DOHH2 (cell line): ENCODE measurements at regions not wholly inside any gene's neighbourhood (a gene's known extent, or its start where the extent isn't known, plus 50 kb on each side); places are given as distances from the start of the nearest gene placed in this dataset.

ENCODE experiments used
- H3F3A ChIP-seq: fragments of 200-600 bp; sonication (generic), shearing (Covaris generic); 2 replicates; pipeline ENCODE4 v1.6.0; 2016; ENCODE audit warnings: antibody characterized with exemption, mild to moderate bottlenecking; ENCODE audit not compliant: control insufficient read depth, insufficient read depth
- H3K27ac ChIP-seq: fragments of 200-600 bp; sonication (generic); 2 replicates; pipeline ENCODE4 v1.5.1; 2014; ENCODE audit warnings: low read depth, mild to moderate bottlenecking, low read length, moderate library complexity
- H3K27me3 ChIP-seq: fragments of 200-600 bp; sonication (generic); 2 replicates; pipeline ENCODE4 v1.6.1; 2014; ENCODE audit warnings: mild to moderate bottlenecking, low read length, mixed read lengths; ENCODE audit not compliant: control insufficient read depth
- H3K36me3 ChIP-seq: fragments of 200-600 bp; sonication (generic); 2 replicates; pipeline ENCODE4 v1.6.1; 2014; ENCODE audit warnings: mild to moderate bottlenecking, low read length, moderate library complexity, mixed read lengths; ENCODE audit not compliant: control insufficient read depth
- H3K4me1 ChIP-seq: fragments of 200-600 bp; sonication (generic); 2 replicates; pipeline ENCODE4 v1.6.1; 2014; ENCODE audit warnings: mild to moderate bottlenecking, low read length, mixed read lengths; ENCODE audit not compliant: control insufficient read depth
- H3K4me2 ChIP-seq: fragments of 200-600 bp; sonication (generic); 2 replicates; pipeline ENCODE4 v1.6.0; 2014; ENCODE audit warnings: mild to moderate bottlenecking, low read length, moderate library complexity
- H3K4me3 ChIP-seq: fragments of 200-600 bp; sonication (generic); 2 replicates; pipeline ENCODE4 v1.5.1; 2014; ENCODE audit warnings: mild to moderate bottlenecking, low read length, mixed read lengths
- H3K79me2 ChIP-seq: fragments of 200-600 bp; sonication (generic); 2 replicates; pipeline ENCODE4 v1.6.1; 2014; ENCODE audit warnings: mild to moderate bottlenecking, low read length, mixed read lengths; ENCODE audit not compliant: control insufficient read depth
- H3K9me2 ChIP-seq: fragments of 200-600 bp; sonication (generic); replicated peaks from 2 replicates; pipeline ENCODE4 v1.6.1; 2014; ENCODE audit warnings: mild to moderate bottlenecking, low read length, mixed read lengths; ENCODE audit not compliant: control insufficient read depth
- H3K9me3 ChIP-seq: fragments of 200-600 bp; sonication (generic); 2 replicates; pipeline ENCODE4 v1.6.1; 2014; ENCODE audit warnings: antibody characterized with exemption, low read length, mixed read lengths; ENCODE audit not compliant: control insufficient read depth, insufficient read depth
- H4K20me1 ChIP-seq: fragments of 200-600 bp; sonication (generic); 2 replicates; pipeline ENCODE4 v1.6.0; 2014; ENCODE audit warnings: low read depth, mild to moderate bottlenecking, antibody characterized with exemption, low read length, moderate library complexity; ENCODE audit not compliant: control insufficient read depth, insufficient read depth
- EZH2phosphoT487 ChIP-seq: fragments of 200-600 bp; sonication (generic); IDR thresholded peaks from 2 replicates; pipeline ENCODE4 v1.6.1; 2017; ENCODE audit warnings: borderline replicate concordance, mild to moderate bottlenecking, antibody characterized with exemption, low read length, moderate library complexity, mixed read lengths
- TF ChIP-seq, protein P1 (sequence below): fragments of 200-600 bp; sonication (generic); IDR thresholded peaks from one replicate; pipeline ENCODE4 v1.5.1; 2014; ENCODE audit warnings: antibody characterized with exemption, mild to moderate bottlenecking, low read depth, low read length; ENCODE audit not compliant: poor library complexity, severe bottlenecking

DNA sequence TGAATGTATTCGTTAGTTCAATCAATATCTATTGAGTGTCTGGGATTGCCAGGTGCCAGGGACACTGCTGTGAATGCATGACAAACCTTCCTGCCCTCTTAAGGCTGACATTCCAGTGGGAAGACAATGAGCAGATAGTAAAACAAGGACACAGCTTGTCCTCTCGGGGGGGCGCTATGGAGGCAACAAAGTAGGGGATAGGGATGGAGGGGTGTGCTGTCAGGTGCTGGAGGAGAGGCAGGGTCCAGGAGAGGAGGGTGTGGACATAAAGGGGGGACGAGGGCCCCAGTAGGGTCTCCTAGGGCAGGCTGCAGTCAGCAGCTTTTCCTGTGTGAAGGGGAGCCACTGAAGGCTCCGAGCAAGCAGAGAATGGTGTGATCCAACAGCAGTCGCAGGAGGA lies 198.2 kb upstream of the PDE10A start:
- TF ChIP-seq, protein P1, sequence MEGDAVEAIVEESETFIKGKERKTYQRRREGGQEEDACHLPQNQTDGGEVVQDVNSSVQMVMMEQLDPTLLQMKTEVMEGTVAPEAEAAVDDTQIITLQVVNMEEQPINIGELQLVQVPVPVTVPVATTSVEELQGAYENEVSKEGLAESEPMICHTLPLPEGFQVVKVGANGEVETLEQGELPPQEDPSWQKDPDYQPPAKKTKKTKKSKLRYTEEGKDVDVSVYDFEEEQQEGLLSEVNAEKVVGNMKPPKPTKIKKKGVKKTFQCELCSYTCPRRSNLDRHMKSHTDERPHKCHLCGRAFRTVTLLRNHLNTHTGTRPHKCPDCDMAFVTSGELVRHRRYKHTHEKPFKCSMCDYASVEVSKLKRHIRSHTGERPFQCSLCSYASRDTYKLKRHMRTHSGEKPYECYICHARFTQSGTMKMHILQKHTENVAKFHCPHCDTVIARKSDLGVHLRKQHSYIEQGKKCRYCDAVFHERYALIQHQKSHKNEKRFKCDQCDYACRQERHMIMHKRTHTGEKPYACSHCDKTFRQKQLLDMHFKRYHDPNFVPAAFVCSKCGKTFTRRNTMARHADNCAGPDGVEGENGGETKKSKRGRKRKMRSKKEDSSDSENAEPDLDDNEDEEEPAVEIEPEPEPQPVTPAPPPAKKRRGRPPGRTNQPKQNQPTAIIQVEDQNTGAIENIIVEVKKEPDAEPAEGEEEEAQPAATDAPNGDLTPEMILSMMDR = no peak
- TF ChIP-seq EZH2phosphoT487 = no peak
- no peaks in the 10 kb centered on the region for H4K20me1 ChIP-seq
- no peaks in the 10 kb centered on the region for H3K79me2 ChIP-seq
- H3K4me2 ChIP-seq = no peak overlapping the region
- H3K9me2 ChIP-seq = no peaks in the 10 kb centered on the region
- no peaks in the 10 kb centered on the region for H3F3A ChIP-seq
- H3K27me3 ChIP-seq = no peaks in the 10 kb centered on the region
- no peaks in the 10 kb centered on the region for H3K9me3 ChIP-seq
- H3K36me3 ChIP-seq = no peaks in the 10 kb centered on the region
- no peak overlapping the region for H3K4me3 ChIP-seq
- H3K27ac ChIP-seq = no peak overlapping the region
- no peaks in the 10 kb centered on the region for H3K4me1 ChIP-seq

DNA sequence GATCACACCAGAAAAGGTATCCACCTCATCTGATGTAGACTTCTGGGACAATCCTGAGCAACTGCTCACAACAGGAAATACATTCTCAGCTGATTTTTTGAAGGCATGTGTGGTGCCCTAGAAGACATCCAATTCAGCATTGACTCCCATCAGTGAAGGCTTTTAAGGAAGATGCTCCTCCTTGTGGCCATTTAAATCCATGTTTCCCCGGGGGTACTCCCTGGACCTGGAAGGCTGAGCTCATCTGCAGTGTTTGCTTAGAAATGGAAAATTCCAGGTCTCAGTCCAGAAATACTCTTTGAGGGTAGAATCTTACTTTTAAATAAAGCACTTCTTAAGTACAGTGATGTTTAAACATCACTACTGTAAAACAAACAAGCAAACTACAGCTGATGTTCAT lies 195.5 kb upstream of the PDE10A start:
- no peaks in the 10 kb centered on the region for H3K27me3 ChIP-seq
- H3K36me3 ChIP-seq = no peaks in the 10 kb centered on the region
- H3K9me2 ChIP-seq = no peaks in the 10 kb centered on the region
- no peak overlapping the region for H3K27ac ChIP-seq
- H3K79me2 ChIP-seq = no peaks in the 10 kb centered on the region
- H3K4me2 ChIP-seq = no peak overlapping the region
- H3K4me3 ChIP-seq = no peak overlapping the region
- H3K4me1 ChIP-seq = no peaks in the 10 kb centered on the region
- H4K20me1 ChIP-seq = no peaks in the 10 kb centered on the region
- H3K9me3 ChIP-seq = no peaks in the 10 kb centered on the region
- H3F3A ChIP-seq = no peaks in the 10 kb centered on the region
- no peak for TF ChIP-seq EZH2phosphoT487

DNA sequence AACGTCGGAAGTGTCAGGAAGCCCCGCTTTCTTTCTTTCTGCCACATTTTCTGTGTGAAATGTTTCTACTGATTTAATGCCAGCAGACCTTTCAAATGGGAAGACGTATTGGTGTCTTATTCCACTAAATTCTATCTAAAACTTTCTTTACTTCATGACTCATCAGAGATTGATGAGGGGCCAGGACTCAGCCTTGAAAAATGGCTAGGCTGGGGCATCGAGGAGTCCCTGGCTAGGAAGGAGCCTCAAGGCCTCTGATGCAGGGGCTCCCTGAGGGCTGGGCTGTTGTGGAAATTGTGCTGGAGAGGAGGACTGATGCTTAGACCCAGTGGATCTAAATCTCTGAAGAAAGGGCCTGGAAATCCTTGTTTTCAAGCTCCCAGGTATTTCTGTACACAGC lies 192.8 kb upstream of the PDE10A start:
- Histone ChIP-seq H3K9me2 (no peaks in the 10 kb centered on the region), H3K4me2 (no peak overlapping the region), H3K27me3 (no peaks in the 10 kb centered on the region), H3K4me1 (no peaks in the 10 kb centered on the region), H3F3A (no peaks in the 10 kb centered on the region), H3K36me3 (no peaks in the 10 kb centered on the region), H3K27ac (no peak overlapping the region), H3K79me2 (no peaks in the 10 kb centered on the region), H3K9me3 (no peaks in the 10 kb centered on the region), H4K20me1 (no peaks in the 10 kb centered on the region), H3K4me3 (no peak overlapping the region)
- TF ChIP-seq, protein P1 = no peak
- TF ChIP-seq EZH2phosphoT487 = no peak

DNA sequence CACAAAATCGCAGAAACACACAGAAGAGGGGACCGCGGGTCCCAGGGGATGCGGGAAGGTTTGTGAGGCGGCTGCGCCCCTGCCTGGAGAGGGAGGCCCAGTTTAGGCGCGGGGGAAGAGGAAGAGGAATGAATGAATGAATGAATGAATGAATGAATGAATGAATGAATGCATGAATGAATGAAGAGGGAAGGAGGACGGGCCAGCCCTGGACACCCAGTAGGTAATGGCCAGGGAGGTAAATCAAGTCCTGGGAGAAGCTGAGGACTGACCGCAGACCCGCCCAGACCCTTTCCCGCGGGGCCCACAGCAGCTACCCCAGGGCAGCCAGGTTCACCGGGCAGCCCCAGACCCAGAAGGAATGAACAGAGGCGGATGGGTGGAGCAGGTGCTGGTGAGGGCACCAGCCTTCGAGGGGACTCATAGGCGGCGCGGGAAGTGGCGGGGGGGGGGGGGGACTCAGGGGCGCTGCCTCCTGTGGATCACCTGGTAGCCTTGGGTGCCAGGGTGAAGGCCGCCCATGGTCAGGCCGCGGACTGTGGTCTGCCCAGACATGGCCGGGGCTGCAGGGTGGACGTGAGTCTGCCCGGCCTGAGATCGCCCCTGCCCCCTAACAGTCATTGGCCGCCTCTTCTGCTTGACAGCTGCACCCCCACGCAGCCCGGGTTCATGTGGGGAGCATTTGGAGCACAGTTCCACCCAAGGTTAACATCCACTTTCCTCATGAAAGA lies 192.0 kb upstream of the PDE10A start:
- no peaks in the 10 kb centered on the region for H3K4me1 ChIP-seq
- no peak overlapping the region for H3K27ac ChIP-seq
- H4K20me1 ChIP-seq = no peaks in the 10 kb centered on the region
- no peak overlapping the region for H3K4me2 ChIP-seq
- H3K9me2 ChIP-seq = no peaks in the 10 kb centered on the region
- no peaks in the 10 kb centered on the region; the same call in 1 of the 2 replicates for H3K27me3 ChIP-seq
- H3K9me3 ChIP-seq = no peaks in the 10 kb centered on the region
- no peak for TF ChIP-seq EZH2phosphoT487
- TF ChIP-seq, protein P1 = no peak
- H3K79me2 ChIP-seq = no peaks in the 10 kb centered on the region
- no peaks in the 10 kb centered on the region for H3F3A ChIP-seq
- H3K4me3 ChIP-seq = no peak overlapping the region
- no peaks in the 10 kb centered on the region for H3K36me3 ChIP-seq
